ENCODE measurements at regions not wholly inside any gene's neighbourhood (a gene's known extent, or its start where the extent isn't known, plus 50 kb on each side); places are given as distances from the start of the nearest gene placed in this dataset.

- DNase-seq: no peak
Observed at GRCh38 chr16:49075709-49076108, 205.9 kb downstream of the CBLN1 start.

GRCh38 chr16:49068224-49068623, 213.4 kb downstream of the CBLN1 start:
- DNase-seq: no peak

GRCh38 chr16:49067776-49068175, 213.9 kb downstream of the CBLN1 start:
- no peak for DNase-seq

- DNase-seq: no peak
Observed at GRCh38 chr16:49061137-49061714, 220.4 kb downstream of the CBLN1 start.

- DNase-seq: no peak
Observed at GRCh38 chr16:49060728-49061127, 220.9 kb downstream of the CBLN1 start.

- no peak for DNase-seq
Observed at GRCh38 chr16:49058382-49058781, 223.3 kb downstream of the CBLN1 start.

GRCh38 chr16:49057936-49058335, 223.7 kb downstream of the CBLN1 start:
- no peak for DNase-seq

- no peak for DNase-seq
Observed at GRCh38 chr16:49057391-49057790, 224.2 kb downstream of the CBLN1 start.

- no peak for DNase-seq
Observed at GRCh38 chr16:49056546-49056945, 225.1 kb downstream of the CBLN1 start.

- DNase-seq: no peak
Observed at GRCh38 chr16:49055824-49056545, 225.7 kb downstream of the CBLN1 start.

- no peak for DNase-seq
Observed at GRCh38 chr16:49055291-49055690, 226.3 kb downstream of the CBLN1 start.

GRCh38 chr16:49054606-49055005, 227.0 kb downstream of the CBLN1 start:
- no peak for DNase-seq

GRCh38 chr16:49052846-49053245, 228.8 kb downstream of the CBLN1 start:
- DNase-seq: no peak

- DNase-seq: no peak
Observed at GRCh38 chr16:49051576-49051975, 230.1 kb downstream of the CBLN1 start.

GRCh38 chr16:49050607-49051006, 231.0 kb downstream of the CBLN1 start:
- no peak for DNase-seq

- no peak for DNase-seq
Observed at GRCh38 chr16:49049644-49050043, 232.0 kb downstream of the CBLN1 start.

GRCh38 chr16:49049191-49049590, 232.4 kb downstream of the CBLN1 start:
- no peak for DNase-seq

GRCh38 chr16:49048557-49048956, 233.1 kb downstream of the CBLN1 start:
- no peak for DNase-seq

- no peak for DNase-seq
Observed at GRCh38 chr16:49036126-49036525, 245.5 kb downstream of the CBLN1 start.

GRCh38 chr16:49027420-49027819, 254.2 kb downstream of the CBLN1 start:
- DNase-seq: no peak

- DNase-seq: no peak
Observed at GRCh38 chr16:49026566-49027181, 255.0 kb downstream of the CBLN1 start.

- no peak for DNase-seq
Observed at GRCh38 chr16:49024896-49025295, 256.7 kb downstream of the CBLN1 start.

- no peak for DNase-seq
Observed at GRCh38 chr16:49024016-49024415, 257.6 kb downstream of the CBLN1 start.

- DNase-seq: peak; percentile 81
Observed at GRCh38 chr16:49023050-49023449, 258.6 kb downstream of the CBLN1 start.
